ENCODE measurements at regions not wholly inside any gene's neighbourhood (a gene's known extent, or its start where the extent isn't known, plus 50 kb on each side); places are given as distances from the start of the nearest gene placed in this dataset.

- TF ChIP-seq ZFX (IDR thresholded peaks at IDR 0.05; ENCODE audit: borderline replicate concordance) (no peak), CTCF (IDR thresholded peaks at IDR 0.05) (no peak)
Measured at GRCh38 chr13:19020988-19021387, 160.6 kb downstream of the TUBA3C start.

All from 22Rv1 (cell line).